PC-9 (cell line): ENCODE measurements at regions not wholly inside any gene's neighbourhood (a gene's known extent, or its start where the extent isn't known, plus 50 kb on each side); places are given as distances from the start of the nearest gene placed in this dataset.

ENCODE experiments used
- BruUV-seq: library from RNA; stranded (reverse); fragments of 400-500 nt; replicated peaks from 2 replicates; lab custom pipeline; 2021; lab: Mats Ljungman, UMichigan
- CTCF ChIA-PET: fragments of 300-600 bp; sonication (Branson Sonifier 250); formaldehyde crosslinking; loops from one replicate; lab custom pipeline; 2022; ENCODE audit warnings: antibody characterized with exemption; lab: Charles Lee
- POLR2A ChIA-PET: fragments of 300-600 bp; sonication (Branson Sonifier 250); formaldehyde crosslinking; loops from one replicate; lab custom pipeline; 2022; ENCODE audit warnings: antibody characterized with exemption; ENCODE audit not compliant: unreplicated experiment; lab: Charles Lee
- DNase-seq, 2 experiments: peaks; one replicate each; pipeline versions ENCODE4 v3.0.0 to v3.0.0-alpha.2; 2015 to 2022; ENCODE audit warnings: mixed read lengths in 1 of 2
- H2AFZ ChIP-seq: fragments of 200-600 bp; sonication (generic); 2 replicates; pipeline ENCODE4 v1.8.1; 2017; ENCODE audit warnings: antibody characterized with exemption
- H3F3A ChIP-seq: fragments of 200-600 bp; sonication (generic); 2 replicates; pipeline ENCODE4 v1.8.1; 2017; ENCODE audit warnings: antibody characterized with exemption, mild to moderate bottlenecking, low read depth; ENCODE audit not compliant: insufficient read depth
- H3K27ac ChIP-seq: fragments of 200-600 bp; sonication (generic); 2 replicates; pipeline ENCODE4 v1.6.1; 2016; ENCODE audit warnings: mixed run types
- H3K27me3 ChIP-seq: fragments of 200-600 bp; sonication (generic); 2 replicates; pipeline ENCODE4 v1.6.1; 2016; ENCODE audit warnings: low read depth, mixed run types; ENCODE audit not compliant: insufficient read depth
- H3K36me3 ChIP-seq: fragments of 200-600 bp; sonication (generic); 2 replicates; pipeline ENCODE4 v1.6.1; 2016; ENCODE audit warnings: low read depth, mixed run types
- H3K4me1 ChIP-seq: fragments of 200-600 bp; sonication (generic); replicated peaks from 2 replicates; pipeline ENCODE4 v1.6.1; 2016; ENCODE audit warnings: mixed run types; ENCODE audit not compliant: insufficient read depth
- H3K4me2 ChIP-seq: fragments of 200-600 bp; sonication (generic); 2 replicates; pipeline ENCODE4 v1.6.1; 2017; ENCODE audit warnings: mixed run types
- H3K4me3 ChIP-seq: fragments of 200-600 bp; sonication (generic); 2 replicates; pipeline ENCODE4 v1.6.1; 2016; ENCODE audit warnings: mixed run types
- H3K79me2 ChIP-seq: fragments of 200-600 bp; sonication (generic); 2 replicates; pipeline ENCODE4 v1.6.1; 2017; ENCODE audit warnings: low read depth, mixed run types
- H3K9me2 ChIP-seq: fragments of 200-600 bp; sonication (generic); 2 replicates; pipeline ENCODE4 v1.8.1; 2017; ENCODE audit warnings: mild to moderate bottlenecking; ENCODE audit not compliant: insufficient read depth
- H3K9me3 ChIP-seq: fragments of 200-600 bp; sonication (generic); 2 replicates; pipeline ENCODE4 v1.8.1; 2016; ENCODE audit warnings: low read depth; ENCODE audit not compliant: insufficient read depth
- H4K20me1 ChIP-seq: fragments of 200-600 bp; sonication (generic); 2 replicates; pipeline ENCODE4 v1.8.1; 2017; ENCODE audit not compliant: insufficient read depth
- CTCF ChIP-seq: fragments of 200-600 bp; sonication (generic); conservative IDR thresholded peaks from 2 replicates; pipeline ENCODE4 v1.6.1; 2017; ENCODE audit warnings: mixed run types, antibody characterized with exemption, mild to moderate bottlenecking, moderate library complexity
- EZH2 ChIP-seq: fragments of 200-600 bp; sonication (generic); IDR thresholded peaks from 2 replicates; pipeline ENCODE4 v1.8.0; 2017; ENCODE audit warnings: antibody characterized with exemption, low read depth
- intact Hi-C: fragments of 100-400 bp; cut with micrococcal nuclease; formaldehyde crosslinking; loops from one replicate; pipeline ENCODE4 v1.10.0; 2022; ENCODE audit not compliant: unreplicated experiment

- Histone ChIP-seq H4K20me1 (no peaks in the 10 kb centered on the region), H3K4me3 (peak overlapping the region; percentile 29; the same call in 1 of the 2 replicates), H3K4me1 (peaks cover 44% of the 10 kb centered on the region), H3K4me2 (peak overlapping the region; percentile 72), H3K9me3 (no peaks in the 10 kb centered on the region), H3K27me3 (no peaks in the 10 kb centered on the region), H3K9me2 (no peaks in the 10 kb centered on the region), H2AFZ (peak overlapping the region; percentile 72), H3K27ac (peak overlapping the region; percentile 91), H3K36me3 (no peaks in the 10 kb centered on the region), H3F3A (peaks cover 23% of the 10 kb centered on the region), H3K79me2 (no peaks in the 10 kb centered on the region)
- DNase-seq: peak; percentile 61 to 81
- POLR2A ChIA-PET: interaction anchor here (0.6 kb wide), 1 partner anchor 41 kb away, joined by 11 read pairs; no protein-coding TSS in a partner anchor
- CTCF ChIA-PET: no interaction called here
- intact Hi-C loops: loop anchor here (1.0 to 2.0 kb wide), 3 partner anchors 39 to 441 kb away; no protein-coding TSS in a partner anchor
- no peak for TF ChIP-seq EZH2
- TF ChIP-seq CTCF: no peak
- no TSS peak for BruUV-seq
Measured at GRCh38 chr5:74201334-74202081, 439.0 kb downstream of the ENC1 start.

GRCh38 chr5:74200560-74200959 is 440.0 kb downstream of the ENC1 start:
- Histone ChIP-seq H3K79me2 (no peaks in the 10 kb centered on the region), H3F3A (peaks cover 23% of the 10 kb centered on the region), H3K27me3 (no peaks in the 10 kb centered on the region), H2AFZ (no peak overlapping the region), H3K4me1 (peaks cover 44% of the 10 kb centered on the region), H3K4me2 (peak overlapping the region; percentile 72), H3K9me3 (no peaks in the 10 kb centered on the region), H3K27ac (peak overlapping the region; percentile 91), H3K4me3 (peak overlapping the region; percentile 29; the same call in 1 of the 2 replicates), H3K36me3 (no peaks in the 10 kb centered on the region), H4K20me1 (no peaks in the 10 kb centered on the region), H3K9me2 (no peaks in the 10 kb centered on the region)
- ChIA-PET POLR2A (no interaction called here), CTCF (interaction anchor here (0.6 kb wide), 1 partner anchor 260 kb away, joined by 3 read pairs; no protein-coding TSS in a partner anchor)
- DNase-seq: peak in 1 of 2 experiments; percentile 65
- no TSS peak for BruUV-seq
- intact Hi-C loops: loop anchor here (2.0 kb wide), 2 partner anchors 40 to 442 kb away; no protein-coding TSS in a partner anchor
- TF ChIP-seq EZH2: no peak
- no peak for TF ChIP-seq CTCF

GRCh38 chr5:74199436-74200210 is 440.9 kb downstream of the ENC1 start:
- no TSS peak for BruUV-seq
- Histone ChIP-seq H3K79me2 (no peaks in the 10 kb centered on the region), H3K9me3 (no peaks in the 10 kb centered on the region), H4K20me1 (no peaks in the 10 kb centered on the region), H3F3A (peaks cover 23% of the 10 kb centered on the region), H3K9me2 (no peaks in the 10 kb centered on the region), H3K27ac (peak overlapping the region; percentile 52), H3K4me3 (no peak overlapping the region), H3K36me3 (no peaks in the 10 kb centered on the region), H2AFZ (no peak overlapping the region), H3K4me1 (peaks cover 44% of the 10 kb centered on the region), H3K4me2 (peak overlapping the region; percentile 13), H3K27me3 (no peaks in the 10 kb centered on the region)
- DNase-seq: peak; percentile 41 to 64
- TF ChIP-seq CTCF (no peak), EZH2 (no peak)
- ChIA-PET CTCF (no interaction called here), POLR2A (interaction anchor here (0.5 kb wide), 1 partner anchor 415 kb away, joined by 3 read pairs; no protein-coding TSS in a partner anchor)
- intact Hi-C loops: loop anchor here (2.0 kb wide), 2 partner anchors 41 to 443 kb away; no protein-coding TSS in a partner anchor
